DMS114 treated with DMSO at 0.1 percent for 48 hours (cell line): ENCODE measurements at regions not wholly inside any gene's neighbourhood (a gene's known extent, or its start where the extent isn't known, plus 50 kb on each side); places are given as distances from the start of the nearest gene placed in this dataset.
"Not testable (repeated sequence)": the region's sequence is repeated elsewhere in the genome, so short reads cannot be mapped to it uniquely, and the experiment has no call there.

Experiments
- DNase-seq: peaks from one replicate; lab custom pipeline; 2025; ENCODE audit not compliant: unreplicated experiment; lab: John Stamatoyannopoulos, UW

GRCh38 chr10:30765022-30765615 is 135.6 kb upstream of the LYZL2 start:
- DNase-seq: no peak

- no peak for DNase-seq
These were observed 134.4 kb upstream of the LYZL2 start for GRCh38 chr10:30763918-30764317.

GRCh38 chr10:30762620-30763019 is 133.1 kb upstream of the LYZL2 start:
- no peak for DNase-seq

GRCh38 chr10:30759423-30759822 is 129.9 kb upstream of the LYZL2 start:
- no peak for DNase-seq

- DNase-seq: no peak
These were observed 128.8 kb upstream of the LYZL2 start for GRCh38 chr10:30758338-30758737.

GRCh38 chr10:30756896-30757295 is 127.3 kb upstream of the LYZL2 start:
- DNase-seq: no peak

- DNase-seq: no peak
These were observed 126.6 kb upstream of the LYZL2 start for GRCh38 chr10:30756151-30756550.

- DNase-seq: no peak
These were observed 125.9 kb upstream of the LYZL2 start for GRCh38 chr10:30755441-30755953.

- DNase-seq: no peak
These were observed 122.9 kb upstream of the LYZL2 start for GRCh38 chr10:30752481-30752881.

GRCh38 chr10:30751678-30752331 is 122.3 kb upstream of the LYZL2 start:
- no peak for DNase-seq

GRCh38 chr10:30750971-30751677 is 121.6 kb upstream of the LYZL2 start:
- DNase-seq: no peak

GRCh38 chr10:30749385-30749784 is 119.8 kb upstream of the LYZL2 start:
- no peak for DNase-seq

GRCh38 chr10:30748152-30748973 is 118.8 kb upstream of the LYZL2 start:
- no peak for DNase-seq

GRCh38 chr10:30747633-30748032 is 118.1 kb upstream of the LYZL2 start:
- no peak for DNase-seq

GRCh38 chr10:30745953-30746352 is 116.4 kb upstream of the LYZL2 start:
- DNase-seq: no peak

GRCh38 chr10:30744106-30744505 is 114.6 kb upstream of the LYZL2 start:
- DNase-seq: no peak

- no peak for DNase-seq
These were observed 114.0 kb upstream of the LYZL2 start for GRCh38 chr10:30743586-30743985.

- DNase-seq: no peak
These were observed 112.9 kb upstream of the LYZL2 start for GRCh38 chr10:30742471-30742870.

- not testable (repeated sequence) for DNase-seq
These were observed 111.2 kb upstream of the LYZL2 start for GRCh38 chr10:30740774-30741173.

- no peak for DNase-seq
These were observed 108.9 kb upstream of the LYZL2 start for GRCh38 chr10:30738416-30738815.

GRCh38 chr10:30737931-30738391 is 108.4 kb upstream of the LYZL2 start:
- no peak for DNase-seq
